ENCODE measurements at regions not wholly inside any gene's neighbourhood (a gene's known extent, or its start where the extent isn't known, plus 50 kb on each side); places are given as distances from the start of the nearest gene placed in this dataset.

DNA sequence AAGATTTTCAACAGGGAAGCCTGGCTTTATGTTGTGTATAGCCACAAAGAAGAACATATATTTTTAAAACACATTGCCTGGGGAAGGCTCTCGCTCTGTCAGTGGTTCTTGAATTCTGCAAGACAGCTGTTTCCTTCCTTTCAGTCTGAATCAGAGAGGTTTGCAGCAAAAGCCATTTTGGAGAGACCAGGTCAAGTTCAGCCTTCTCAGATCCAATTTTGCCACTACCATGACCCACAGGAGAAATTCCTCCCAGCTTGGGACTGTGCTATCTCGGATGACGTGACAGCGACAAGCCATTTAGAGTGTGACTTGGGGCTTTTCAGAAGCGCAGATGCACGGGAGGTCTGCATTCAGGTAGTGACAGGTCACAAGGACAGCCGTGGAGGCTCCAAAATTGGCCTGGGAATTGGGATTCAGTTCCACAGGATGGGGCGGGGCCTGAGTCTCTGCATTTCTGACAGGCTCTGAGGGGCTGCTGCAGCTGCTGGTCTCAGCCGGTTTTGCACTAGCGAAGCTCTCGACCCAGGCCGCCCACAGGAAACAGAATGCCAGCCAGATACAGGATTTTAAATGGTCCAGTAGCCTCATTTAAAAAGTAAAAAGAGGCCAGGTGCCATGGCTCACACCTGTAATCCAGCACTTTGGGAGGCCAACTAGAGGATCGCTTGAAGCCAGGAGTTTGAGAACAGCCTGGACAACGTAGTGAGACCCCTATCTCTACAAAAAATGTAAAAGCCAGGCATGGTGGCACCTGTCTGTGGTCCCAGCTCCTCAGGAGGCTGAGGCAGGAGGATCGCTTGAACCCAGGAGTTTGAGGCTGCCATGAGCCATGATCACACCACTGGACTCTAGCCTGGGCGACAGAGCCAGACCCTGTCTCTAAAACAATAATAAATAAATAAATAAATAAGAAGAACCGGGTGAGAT is 196.6 kb upstream of the CIBAR2 start:
- no peak for TF ChIP-seq CTCF (IDR thresholded peaks at IDR 0.05)
- TF ChIP-seq POLR2A (IDR thresholded peaks at IDR 0.05) = no peak

Data from vagina (tissue), 2 donors.